ENCODE measurements at regions not wholly inside any gene's neighbourhood (a gene's known extent, or its start where the extent isn't known, plus 50 kb on each side); places are given as distances from the start of the nearest gene placed in this dataset.

GRCh38 chr13:59527500-59527899 lies 636.2 kb downstream of the DIAPH3 start:
- DNase-seq, result no peak

- no peak for DNase-seq
Measured at GRCh38 chr13:59531571-59532091, 632.1 kb downstream of the DIAPH3 start.

GRCh38 chr13:59532405-59532804 lies 631.3 kb downstream of the DIAPH3 start:
- DNase-seq, result no peak

- no peak for DNase-seq
Measured at GRCh38 chr13:59533561-59534555, 629.9 kb downstream of the DIAPH3 start.

GRCh38 chr13:59534806-59535205 lies 628.9 kb downstream of the DIAPH3 start:
- DNase-seq, result no peak

GRCh38 chr13:59537500-59537899 lies 626.2 kb downstream of the DIAPH3 start:
- DNase-seq, result no peak

GRCh38 chr13:59538512-59538911 lies 625.2 kb downstream of the DIAPH3 start:
- no peak for DNase-seq

GRCh38 chr13:59542303-59542702 lies 621.4 kb downstream of the DIAPH3 start:
- DNase-seq, result no peak

- no peak for DNase-seq
Measured at GRCh38 chr13:59543418-59543817, 620.3 kb downstream of the DIAPH3 start.

GRCh38 chr13:59545007-59545406 lies 618.7 kb downstream of the DIAPH3 start:
- no peak for DNase-seq

GRCh38 chr13:59546178-59546577 lies 617.5 kb downstream of the DIAPH3 start:
- DNase-seq, result no peak

- no peak for DNase-seq
Measured at GRCh38 chr13:59547950-59548349, 615.8 kb downstream of the DIAPH3 start.

GRCh38 chr13:59562924-59563323 lies 600.8 kb downstream of the DIAPH3 start:
- DNase-seq, result no peak

GRCh38 chr13:59566561-59566960 lies 597.2 kb downstream of the DIAPH3 start:
- no peak for DNase-seq

- DNase-seq, result no peak
Measured at GRCh38 chr13:59568306-59568705, 595.4 kb downstream of the DIAPH3 start.

- no peak for DNase-seq
Measured at GRCh38 chr13:59570204-59570603, 593.5 kb downstream of the DIAPH3 start.

GRCh38 chr13:59584101-59584500 lies 579.6 kb downstream of the DIAPH3 start:
- no peak for DNase-seq

- no peak for DNase-seq
Measured at GRCh38 chr13:59584761-59585670, 578.7 kb downstream of the DIAPH3 start.

GRCh38 chr13:59587030-59587429 lies 576.7 kb downstream of the DIAPH3 start:
- DNase-seq, result no peak

GRCh38 chr13:59587971-59588716 lies 575.6 kb downstream of the DIAPH3 start:
- no peak for DNase-seq

- no peak for DNase-seq
Measured at GRCh38 chr13:59588717-59589067, 575.0 kb downstream of the DIAPH3 start.

GRCh38 chr13:59601993-59602392 lies 561.7 kb downstream of the DIAPH3 start:
- DNase-seq, result no peak

- no peak for DNase-seq
Measured at GRCh38 chr13:59603646-59604045, 560.1 kb downstream of the DIAPH3 start.
